ENCODE measurements at regions not wholly inside any gene's neighbourhood (a gene's known extent, or its start where the extent isn't known, plus 50 kb on each side); places are given as distances from the start of the nearest gene placed in this dataset.

DNA sequence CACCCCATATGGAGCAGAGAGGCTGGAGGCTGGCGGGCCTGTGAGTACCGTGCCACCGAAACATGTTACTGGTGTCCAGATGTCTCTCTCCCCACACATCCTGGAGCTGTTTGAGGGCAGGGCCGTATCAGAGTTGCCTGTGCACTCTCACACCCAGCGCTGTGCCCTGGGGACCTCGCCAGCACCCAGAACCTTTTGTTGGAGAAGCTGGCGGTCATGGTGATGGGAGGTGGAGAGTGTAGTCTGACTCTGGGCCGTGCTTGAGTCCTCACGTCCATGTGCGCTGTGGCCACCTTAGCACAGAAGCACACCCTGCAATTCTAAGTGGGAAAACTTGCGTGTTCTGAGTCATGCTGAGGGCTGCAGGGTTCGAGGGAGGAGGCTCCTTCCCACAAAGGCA is 259.2 kb downstream of the NDUFA10 start:
- no peak for TF ChIP-seq SMC3 (conservative IDR thresholded peaks at IDR 0.05; ENCODE audit: insufficient read depth, low read depth, low read length)
- no peak for TF ChIP-seq POLR2A (conservative IDR thresholded peaks at IDR 0.05)
- TF ChIP-seq, protein P1, sequence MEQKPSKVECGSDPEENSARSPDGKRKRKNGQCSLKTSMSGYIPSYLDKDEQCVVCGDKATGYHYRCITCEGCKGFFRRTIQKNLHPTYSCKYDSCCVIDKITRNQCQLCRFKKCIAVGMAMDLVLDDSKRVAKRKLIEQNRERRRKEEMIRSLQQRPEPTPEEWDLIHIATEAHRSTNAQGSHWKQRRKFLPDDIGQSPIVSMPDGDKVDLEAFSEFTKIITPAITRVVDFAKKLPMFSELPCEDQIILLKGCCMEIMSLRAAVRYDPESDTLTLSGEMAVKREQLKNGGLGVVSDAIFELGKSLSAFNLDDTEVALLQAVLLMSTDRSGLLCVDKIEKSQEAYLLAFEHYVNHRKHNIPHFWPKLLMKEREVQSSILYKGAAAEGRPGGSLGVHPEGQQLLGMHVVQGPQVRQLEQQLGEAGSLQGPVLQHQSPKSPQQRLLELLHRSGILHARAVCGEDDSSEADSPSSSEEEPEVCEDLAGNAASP (IDR thresholded peaks at IDR 0.05) = no peak
- TF ChIP-seq NFXL1 (CRISPR knock-in tag; IDR thresholded peaks at IDR 0.05) = no peak
- no peak for TF ChIP-seq PTBP1 (IDR thresholded peaks at IDR 0.05; ENCODE audit: low read depth, low read length)
- TF ChIP-seq JUN (IDR thresholded peaks at IDR 0.05; ENCODE audit: borderline replicate concordance, low read depth, low read length) = no peak
- TF ChIP-seq JUN (CRISPR knock-in tag; IDR thresholded peaks at IDR 0.05; ENCODE audit: borderline replicate concordance) = no peak
- TF ChIP-seq E2F3 (CRISPR knock-in tag; IDR thresholded peaks at IDR 0.05) = no peak
- TF ChIP-seq, protein P2, sequence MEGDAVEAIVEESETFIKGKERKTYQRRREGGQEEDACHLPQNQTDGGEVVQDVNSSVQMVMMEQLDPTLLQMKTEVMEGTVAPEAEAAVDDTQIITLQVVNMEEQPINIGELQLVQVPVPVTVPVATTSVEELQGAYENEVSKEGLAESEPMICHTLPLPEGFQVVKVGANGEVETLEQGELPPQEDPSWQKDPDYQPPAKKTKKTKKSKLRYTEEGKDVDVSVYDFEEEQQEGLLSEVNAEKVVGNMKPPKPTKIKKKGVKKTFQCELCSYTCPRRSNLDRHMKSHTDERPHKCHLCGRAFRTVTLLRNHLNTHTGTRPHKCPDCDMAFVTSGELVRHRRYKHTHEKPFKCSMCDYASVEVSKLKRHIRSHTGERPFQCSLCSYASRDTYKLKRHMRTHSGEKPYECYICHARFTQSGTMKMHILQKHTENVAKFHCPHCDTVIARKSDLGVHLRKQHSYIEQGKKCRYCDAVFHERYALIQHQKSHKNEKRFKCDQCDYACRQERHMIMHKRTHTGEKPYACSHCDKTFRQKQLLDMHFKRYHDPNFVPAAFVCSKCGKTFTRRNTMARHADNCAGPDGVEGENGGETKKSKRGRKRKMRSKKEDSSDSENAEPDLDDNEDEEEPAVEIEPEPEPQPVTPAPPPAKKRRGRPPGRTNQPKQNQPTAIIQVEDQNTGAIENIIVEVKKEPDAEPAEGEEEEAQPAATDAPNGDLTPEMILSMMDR (IDR thresholded peaks at IDR 0.05 in 2 of 3, conservative IDR thresholded peaks at IDR 0.05 in 1 of 3; ENCODE audit: insufficient read depth in 2 of 3, low read depth in 1 of 3, low read length in 3 of 3) = no peak
